Body of pancreas (tissue), 4 donors: ENCODE measurements at regions not wholly inside any gene's neighbourhood (a gene's known extent, or its start where the extent isn't known, plus 50 kb on each side); places are given as distances from the start of the nearest gene placed in this dataset.

Experiments used
- ATAC-seq: fragments of 150-250 bp; one replicate; pipeline ENCODE4 v1.9.1; 2016
- DNase-seq, 4 donors: peaks; one replicate each; pipeline ENCODE4 v3.0.0-alpha.2; 2019
- H3K27ac ChIP-seq, 4 donors: fragments of 200-600 bp; sonication (generic); 1 replicate in 3 of 4; 2 replicates in 1 of 4; pipeline versions ENCODE4 v1.5.1 to v1.6.1; 2016 to 2019; ENCODE audit warnings: mild to moderate bottlenecking in 1 of 4, mixed read lengths in 1 of 4, moderate library complexity in 1 of 4
- H3K27me3 ChIP-seq, 2 donors: fragments of 200-600 bp; sonication (generic); one replicate each; pipeline ENCODE4 v1.6.0; 2016; ENCODE audit warnings: mild to moderate bottlenecking in 1 of 2
- H3K36me3 ChIP-seq, 2 donors: fragments of 200-600 bp; sonication (generic); replicated peaks in 1 of 2; 2 replicates each; pipeline ENCODE4 v1.5.1; 2016; ENCODE audit warnings: low read depth in 2 of 2; ENCODE audit not compliant: insufficient read depth in 1 of 2
- H3K4me1 ChIP-seq: fragments of 200-600 bp; sonication (generic); one replicate; pipeline ENCODE4 v1.6.0; 2016
- H3K4me3 ChIP-seq, 2 donors: fragments of 200-600 bp; sonication (generic); 1 replicate in 1 of 2; 2 replicates in 1 of 2; pipeline ENCODE4 v1.5.1; 2016 to 2019
- H3K9me3 ChIP-seq, 3 donors: fragments of 200-600 bp; sonication (generic); 1 replicate in 2 of 3; 2 replicates in 1 of 3; pipeline ENCODE4 v1.5.1; 2016
- CTCF ChIP-seq, 7 experiments: fragments of 450-650 bp in 4 of 7; fragments of 200-600 bp in 3 of 7; sonication (generic) in 3 of 7; IDR thresholded peaks; one replicate each; pipeline ENCODE4 v1.5.1; 2016 to 2019; ENCODE audit warnings: antibody characterized with exemption in 7 of 7
- POLR2A ChIP-seq, 3 donors: fragments of 450-650 bp; IDR thresholded peaks; one replicate each; pipeline ENCODE4 v1.6.1; 2016; ENCODE audit warnings: antibody characterized with exemption in 3 of 3, mild to moderate bottlenecking in 2 of 3
- WGBS, 2 donors: methylation state at CpG; one replicate each; pipeline ENCODE4 v1.1.5; 2017; 5-methylcytosine and 5-hydroxymethylcytosine counted together
- intact Hi-C: fragments of 100-400 bp; cut with DNase I; formaldehyde crosslinking; loops from one replicate; pipeline ENCODE4 v1.15.1; 2023

DNA sequence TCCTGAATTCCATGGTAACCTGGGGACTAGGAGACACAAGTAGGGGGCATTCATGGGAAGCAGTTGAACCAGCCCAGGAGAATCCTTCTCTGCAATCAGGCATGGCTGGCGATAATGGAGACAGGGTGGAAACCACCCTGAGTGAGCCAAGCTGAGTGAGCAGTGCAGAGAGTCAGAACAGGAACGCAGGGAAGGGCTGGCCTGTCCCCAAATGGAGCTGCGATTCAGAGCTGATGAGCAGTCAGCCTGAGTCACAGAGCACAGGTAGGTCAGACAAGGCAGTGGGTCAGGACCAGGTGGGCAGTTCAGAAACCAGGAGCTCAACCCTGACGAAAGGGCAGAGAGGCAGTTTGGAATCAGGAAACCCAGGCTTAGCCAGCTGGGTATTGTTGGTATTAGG lies 129.0 kb downstream of the BTC start:
- ATAC-seq, result no peak
- 80 to 81% methylated on average over 4 of the region's 4 CpGs for WGBS, 2 donors
- intact Hi-C loops, result no loop called here

GRCh38 chr4:74665876-74666275 lies 128.4 kb downstream of the BTC start:
- 74 to 81% methylated on average over 3 of the region's 3 CpGs for WGBS, 2 donors
- Histone ChIP-seq H3K4me1 (no peaks in the 10 kb centered on the region), H3K27ac (no peak overlapping the region), H3K4me3 (no peak overlapping the region), H3K36me3 (no peaks in the 10 kb centered on the region), H3K9me3 (no peaks in the 10 kb centered on the region), H3K27me3 (no peaks in the 10 kb centered on the region)
- no peak for TF ChIP-seq CTCF (IDR thresholded peaks at IDR 0.05)
- TF ChIP-seq POLR2A (IDR thresholded peaks at IDR 0.05), result no peak
- intact Hi-C loops, result no loop called here
- ATAC-seq (no peak), DNase-seq (no peak)

More for the DNA sequence above, 129.0 kb downstream of the BTC start:
- Histone ChIP-seq H3K27ac (no peak overlapping the region), H3K4me1 (no peaks in the 10 kb centered on the region), H3K36me3 (no peaks in the 10 kb centered on the region), H3K4me3 (no peak overlapping the region), H3K9me3 (no peaks in the 10 kb centered on the region), H3K27me3 (no peaks in the 10 kb centered on the region)
- TF ChIP-seq POLR2A (IDR thresholded peaks at IDR 0.05) (no peak), CTCF (IDR thresholded peaks at IDR 0.05) (no peak)
- no peak for DNase-seq

- ATAC-seq (no peak), DNase-seq (no peak)
- H3K27me3 ChIP-seq, result no peaks in the 10 kb centered on the region
- TF ChIP-seq POLR2A (IDR thresholded peaks at IDR 0.05) (no peak), CTCF (IDR thresholded peaks at IDR 0.05) (no peak)
- no peak overlapping the region for H3K4me3 ChIP-seq
- no peaks in the 10 kb centered on the region for H3K36me3 ChIP-seq
- no peak overlapping the region for H3K27ac ChIP-seq
- no peaks in the 10 kb centered on the region for H3K4me1 ChIP-seq
- intact Hi-C loops, result no loop called here
- H3K9me3 ChIP-seq, result no peaks in the 10 kb centered on the region
These were observed 126.9 kb downstream of the BTC start for GRCh38 chr4:74667438-74667837.

DNA sequence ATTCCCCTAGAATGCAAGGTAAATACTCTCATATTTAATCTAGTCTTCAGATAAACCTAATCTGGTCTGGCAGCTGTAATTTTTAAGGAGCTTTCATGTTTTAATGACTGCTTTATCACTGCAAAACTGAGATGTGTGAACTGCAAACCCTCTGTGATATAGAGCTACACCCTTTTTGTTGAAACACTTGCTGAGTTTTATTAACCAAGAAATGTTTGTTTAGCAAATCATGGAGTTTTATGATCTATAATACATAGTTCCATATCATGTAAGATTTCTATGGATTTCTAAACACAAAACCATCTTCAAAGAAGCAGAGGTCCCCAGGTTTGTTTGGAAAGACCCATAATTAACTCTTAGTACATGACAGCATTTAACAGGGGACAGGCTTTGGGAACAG lies 126.4 kb downstream of the BTC start:
- TF ChIP-seq CTCF (IDR thresholded peaks at IDR 0.05), result no peak
- TF ChIP-seq POLR2A (IDR thresholded peaks at IDR 0.05), result no peak
- DNase-seq (no peak), ATAC-seq (no peak)
- no peaks in the 10 kb centered on the region for H3K27me3 ChIP-seq
- H3K27ac ChIP-seq, result no peak overlapping the region
- H3K36me3 ChIP-seq, result no peaks in the 10 kb centered on the region
- intact Hi-C loops, result no loop called here
- no peak overlapping the region for H3K4me3 ChIP-seq
- no peaks in the 10 kb centered on the region for H3K4me1 ChIP-seq
- H3K9me3 ChIP-seq, result no peaks in the 10 kb centered on the region

- WGBS, 2 donors, result 77 to 78% methylated on average over 3 of the region's 3 CpGs
- H3K27ac ChIP-seq, result no peak overlapping the region
- no peaks in the 10 kb centered on the region for H3K36me3 ChIP-seq
- no peak overlapping the region for H3K4me3 ChIP-seq
- TF ChIP-seq CTCF (IDR thresholded peaks at IDR 0.05), result no peak
- TF ChIP-seq POLR2A (IDR thresholded peaks at IDR 0.05), result no peak
- no peaks in the 10 kb centered on the region for H3K27me3 ChIP-seq
- no peaks in the 10 kb centered on the region for H3K9me3 ChIP-seq
- no peak for ATAC-seq
- H3K4me1 ChIP-seq, result no peaks in the 10 kb centered on the region
- intact Hi-C loops, result loop anchor here (5.0 kb wide), 1 partner anchor 292 kb away; no protein-coding TSS in a partner anchor
- DNase-seq, result no peak
These were observed 124.6 kb downstream of the BTC start for GRCh38 chr4:74669702-74670101.
